ENCODE measurements at regions not wholly inside any gene's neighbourhood (a gene's known extent, or its start where the extent isn't known, plus 50 kb on each side); places are given as distances from the start of the nearest gene placed in this dataset.

DNA sequence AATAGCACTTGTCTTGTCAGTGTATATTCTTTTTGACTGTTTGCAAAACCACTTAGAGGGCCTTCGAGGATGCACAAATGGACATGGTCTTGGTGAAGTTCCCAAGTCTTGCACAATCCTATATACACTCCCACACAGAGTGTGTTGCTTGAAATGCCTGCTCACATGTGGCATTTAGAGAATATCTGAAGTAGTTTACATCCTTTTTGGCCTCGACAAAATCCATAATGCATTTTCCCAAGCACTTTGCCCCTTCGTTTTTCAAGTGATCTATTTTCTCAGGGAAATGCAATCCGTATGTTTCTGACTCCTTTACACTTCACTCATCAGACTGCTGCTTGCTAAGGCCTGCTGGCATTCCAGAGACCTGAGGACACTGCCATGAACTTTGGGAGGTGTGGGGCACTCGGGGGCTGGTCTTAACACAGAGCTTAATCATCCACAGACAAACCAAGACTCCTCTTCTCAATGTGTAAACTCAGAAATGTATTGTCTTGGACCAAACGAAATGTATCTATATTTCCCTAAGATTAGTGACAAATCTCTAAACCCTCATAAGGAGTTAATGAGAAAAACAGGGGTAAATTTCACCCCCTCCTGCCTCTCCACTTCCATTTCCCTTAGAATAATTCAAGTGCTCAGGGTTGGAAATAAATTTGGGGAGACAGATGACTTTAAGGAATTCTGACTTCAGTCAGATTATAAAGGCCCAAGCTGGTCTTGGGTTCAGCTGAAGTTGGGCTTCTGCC is 219.3 kb upstream of the APCDD1 start:
- peaks cover 5% of the 10 kb centered on the region for H3K27me3 Mint-ChIP-seq (ENCODE audit: insufficient read depth, low read depth, poor library complexity)
- no peak for DNase-seq (ENCODE audit: low spot score)
- Histone ChIP-seq H3K36me3 (ENCODE audit: insufficient read depth) (no peaks in the 10 kb centered on the region), H3K9me2 (ENCODE audit: insufficient read depth) (peaks cover 15% of the 10 kb centered on the region; the same call in 1 of the 2 replicates), H2AFZ (no peak overlapping the region), H3K27me3 (ENCODE audit: insufficient read depth) (no peaks in the 10 kb centered on the region), H3K79me2 (replicated peaks; ENCODE audit: insufficient read depth) (no peaks in the 10 kb centered on the region), H3K27ac (ENCODE audit: low read depth) (no peak overlapping the region), H3K4me1 (ENCODE audit: insufficient read depth) (no peaks in the 10 kb centered on the region), H3K4me3 (no peak overlapping the region), H4K20me1 (replicated peaks; ENCODE audit: insufficient read depth) (no peaks in the 10 kb centered on the region), H3F3A (replicated peaks; ENCODE audit: low read depth) (no peaks in the 10 kb centered on the region), H3K4me2 (no peak overlapping the region)
- peaks cover under 1% of the 10 kb centered on the region for H3K9me3 Mint-ChIP-seq
- TF ChIP-seq ZNF114 (CRISPR knock-in tag; IDR thresholded peaks at IDR 0.05) (no peak), JUNB (IDR thresholded peaks at IDR 0.05; ENCODE audit: unreplicated experiment) (no peak), ETS1 (IDR thresholded peaks at IDR 0.05) (no peak), ZNF331 (CRISPR knock-in tag; IDR thresholded peaks at IDR 0.05; ENCODE audit: low read depth) (no peak), STAT1 (IDR thresholded peaks at IDR 0.05; ENCODE audit: unreplicated experiment) (no peak), POLR2AphosphoS5 (IDR thresholded peaks at IDR 0.05; ENCODE audit: low read depth) (no peak), CREB1 (CRISPR knock-in tag; IDR thresholded peaks at IDR 0.05; ENCODE audit: low read depth) (no peak), NANOG (IDR thresholded peaks at IDR 0.05; ENCODE audit: borderline replicate concordance) (no peak), EZH2 (IDR thresholded peaks at IDR 0.05; ENCODE audit: low read depth, unreplicated experiment) (no peak), EZH2phosphoT487 (IDR thresholded peaks at IDR 0.05; ENCODE audit: unreplicated experiment) (no peak)
- TF ChIP-seq, protein P1, sequence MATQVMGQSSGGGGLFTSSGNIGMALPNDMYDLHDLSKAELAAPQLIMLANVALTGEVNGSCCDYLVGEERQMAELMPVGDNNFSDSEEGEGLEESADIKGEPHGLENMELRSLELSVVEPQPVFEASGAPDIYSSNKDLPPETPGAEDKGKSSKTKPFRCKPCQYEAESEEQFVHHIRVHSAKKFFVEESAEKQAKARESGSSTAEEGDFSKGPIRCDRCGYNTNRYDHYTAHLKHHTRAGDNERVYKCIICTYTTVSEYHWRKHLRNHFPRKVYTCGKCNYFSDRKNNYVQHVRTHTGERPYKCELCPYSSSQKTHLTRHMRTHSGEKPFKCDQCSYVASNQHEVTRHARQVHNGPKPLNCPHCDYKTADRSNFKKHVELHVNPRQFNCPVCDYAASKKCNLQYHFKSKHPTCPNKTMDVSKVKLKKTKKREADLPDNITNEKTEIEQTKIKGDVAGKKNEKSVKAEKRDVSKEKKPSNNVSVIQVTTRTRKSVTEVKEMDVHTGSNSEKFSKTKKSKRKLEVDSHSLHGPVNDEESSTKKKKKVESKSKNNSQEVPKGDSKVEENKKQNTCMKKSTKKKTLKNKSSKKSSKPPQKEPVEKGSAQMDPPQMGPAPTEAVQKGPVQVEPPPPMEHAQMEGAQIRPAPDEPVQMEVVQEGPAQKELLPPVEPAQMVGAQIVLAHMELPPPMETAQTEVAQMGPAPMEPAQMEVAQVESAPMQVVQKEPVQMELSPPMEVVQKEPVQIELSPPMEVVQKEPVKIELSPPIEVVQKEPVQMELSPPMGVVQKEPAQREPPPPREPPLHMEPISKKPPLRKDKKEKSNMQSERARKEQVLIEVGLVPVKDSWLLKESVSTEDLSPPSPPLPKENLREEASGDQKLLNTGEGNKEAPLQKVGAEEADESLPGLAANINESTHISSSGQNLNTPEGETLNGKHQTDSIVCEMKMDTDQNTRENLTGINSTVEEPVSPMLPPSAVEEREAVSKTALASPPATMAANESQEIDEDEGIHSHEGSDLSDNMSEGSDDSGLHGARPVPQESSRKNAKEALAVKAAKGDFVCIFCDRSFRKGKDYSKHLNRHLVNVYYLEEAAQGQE (IDR thresholded peaks at IDR 0.05; ENCODE audit: unreplicated experiment): no peak
- TF ChIP-seq, protein P2, sequence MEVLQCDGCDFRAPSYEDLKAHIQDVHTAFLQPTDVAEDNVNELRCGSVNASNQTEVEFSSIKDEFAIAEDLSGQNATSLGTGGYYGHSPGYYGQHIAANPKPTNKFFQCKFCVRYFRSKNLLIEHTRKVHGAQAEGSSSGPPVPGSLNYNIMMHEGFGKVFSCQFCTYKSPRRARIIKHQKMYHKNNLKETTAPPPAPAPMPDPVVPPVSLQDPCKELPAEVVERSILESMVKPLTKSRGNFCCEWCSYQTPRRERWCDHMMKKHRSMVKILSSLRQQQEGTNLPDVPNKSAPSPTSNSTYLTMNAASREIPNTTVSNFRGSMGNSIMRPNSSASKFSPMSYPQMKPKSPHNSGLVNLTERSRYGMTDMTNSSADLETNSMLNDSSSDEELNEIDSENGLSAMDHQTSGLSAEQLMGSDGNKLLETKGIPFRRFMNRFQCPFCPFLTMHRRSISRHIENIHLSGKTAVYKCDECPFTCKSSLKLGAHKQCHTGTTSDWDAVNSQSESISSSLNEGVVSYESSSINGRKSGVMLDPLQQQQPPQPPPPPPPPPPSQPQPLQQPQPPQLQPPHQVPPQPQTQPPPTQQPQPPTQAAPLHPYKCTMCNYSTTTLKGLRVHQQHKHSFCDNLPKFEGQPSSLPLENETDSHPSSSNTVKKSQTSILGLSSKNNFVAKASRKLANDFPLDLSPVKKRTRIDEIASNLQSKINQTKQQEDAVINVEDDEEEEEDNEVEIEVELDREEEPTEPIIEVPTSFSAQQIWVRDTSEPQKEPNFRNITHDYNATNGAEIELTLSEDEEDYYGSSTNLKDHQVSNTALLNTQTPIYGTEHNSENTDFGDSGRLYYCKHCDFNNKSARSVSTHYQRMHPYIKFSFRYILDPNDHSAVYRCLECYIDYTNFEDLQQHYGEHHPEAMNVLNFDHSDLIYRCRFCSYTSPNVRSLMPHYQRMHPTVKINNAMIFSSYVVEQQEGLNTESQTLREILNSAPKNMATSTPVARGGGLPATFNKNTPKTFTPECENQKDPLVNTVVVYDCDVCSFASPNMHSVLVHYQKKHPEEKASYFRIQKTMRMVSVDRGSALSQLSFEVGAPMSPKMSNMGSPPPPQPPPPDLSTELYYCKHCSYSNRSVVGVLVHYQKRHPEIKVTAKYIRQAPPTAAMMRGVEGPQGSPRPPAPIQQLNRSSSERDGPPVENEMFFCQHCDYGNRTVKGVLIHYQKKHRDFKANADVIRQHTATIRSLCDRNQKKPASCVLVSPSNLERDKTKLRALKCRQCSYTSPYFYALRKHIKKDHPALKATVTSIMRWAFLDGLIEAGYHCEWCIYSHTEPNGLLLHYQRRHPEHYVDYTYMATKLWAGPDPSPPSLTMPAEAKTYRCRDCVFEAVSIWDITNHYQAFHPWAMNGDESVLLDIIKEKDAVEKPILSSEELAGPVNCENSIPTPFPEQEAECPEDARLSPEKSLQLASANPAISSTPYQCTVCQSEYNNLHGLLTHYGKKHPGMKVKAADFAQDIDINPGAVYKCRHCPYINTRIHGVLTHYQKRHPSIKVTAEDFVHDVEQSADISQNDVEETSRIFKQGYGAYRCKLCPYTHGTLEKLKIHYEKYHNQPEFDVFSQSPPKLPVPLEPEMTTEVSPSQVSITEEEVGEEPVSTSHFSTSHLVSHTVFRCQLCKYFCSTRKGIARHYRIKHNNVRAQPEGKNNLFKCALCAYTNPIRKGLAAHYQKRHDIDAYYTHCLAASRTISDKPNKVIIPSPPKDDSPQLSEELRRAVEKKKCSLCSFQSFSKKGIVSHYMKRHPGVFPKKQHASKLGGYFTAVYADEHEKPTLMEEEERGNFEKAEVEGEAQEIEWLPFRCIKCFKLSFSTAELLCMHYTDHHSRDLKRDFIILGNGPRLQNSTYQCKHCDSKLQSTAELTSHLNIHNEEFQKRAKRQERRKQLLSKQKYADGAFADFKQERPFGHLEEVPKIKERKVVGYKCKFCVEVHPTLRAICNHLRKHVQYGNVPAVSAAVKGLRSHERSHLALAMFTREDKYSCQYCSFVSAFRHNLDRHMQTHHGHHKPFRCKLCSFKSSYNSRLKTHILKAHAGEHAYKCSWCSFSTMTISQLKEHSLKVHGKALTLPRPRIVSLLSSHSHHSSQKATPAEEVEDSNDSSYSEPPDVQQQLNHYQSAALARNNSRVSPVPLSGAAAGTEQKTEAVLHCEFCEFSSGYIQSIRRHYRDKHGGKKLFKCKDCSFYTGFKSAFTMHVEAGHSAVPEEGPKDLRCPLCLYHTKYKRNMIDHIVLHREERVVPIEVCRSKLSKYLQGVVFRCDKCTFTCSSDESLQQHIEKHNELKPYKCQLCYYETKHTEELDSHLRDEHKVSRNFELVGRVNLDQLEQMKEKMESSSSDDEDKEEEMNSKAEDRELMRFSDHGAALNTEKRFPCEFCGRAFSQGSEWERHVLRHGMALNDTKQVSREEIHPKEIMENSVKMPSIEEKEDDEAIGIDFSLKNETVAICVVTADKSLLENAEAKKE (CRISPR knock-in tag; IDR thresholded peaks at IDR 0.05): no peak
- no peaks in the 10 kb centered on the region for H3K4me1 Mint-ChIP-seq
- H3K36me3 Mint-ChIP-seq (ENCODE audit: low read depth): 0 out of 3 replicates have a peak, but pooled peaks cover 3% of the 10 kb centered on the region
- H3K4me3 Mint-ChIP-seq: no peak overlapping the region
- no peak overlapping the region for H3K27ac Mint-ChIP-seq
- ATAC-seq: no peak
